Heart right ventricle (tissue), 16 donors: ENCODE measurements at regions not wholly inside any gene's neighbourhood (a gene's known extent, or its start where the extent isn't known, plus 50 kb on each side); places are given as distances from the start of the nearest gene placed in this dataset.

Source experiments
- ATAC-seq, 8 donors: fragments of 200-7000 bp; cut with Tn5 transposase; one replicate each; pipeline ENCODE4 v1.9.1; 2020; ENCODE audit warnings: mild to moderate bottlenecking in 8 of 8, moderate library complexity in 8 of 8, moderate number of reproducible peaks in 1 of 8
- DNase-seq, 2 donors: peaks; one replicate each; pipeline ENCODE4 v3.0.0-alpha.2; 2020
- H3K27ac ChIP-seq, 10 donors: fragments of 200-600 bp; sonication (generic) in 2 of 10; one replicate each; pipeline versions ENCODE4 v1.5.0 to v1.8.0; 2020 to 2022; ENCODE audit warnings: mild to moderate bottlenecking in 3 of 10
- H3K27me3 ChIP-seq, 7 donors: fragments of 200-600 bp; one replicate each; pipeline ENCODE4 v1.8.0; 2021 to 2022; ENCODE audit warnings: mild to moderate bottlenecking in 2 of 7
- H3K36me3 ChIP-seq, 9 donors: fragments of 200-600 bp; sonication (generic) in 1 of 9; one replicate each; pipeline versions ENCODE4 v1.5.0 to v1.8.0; 2020 to 2022; ENCODE audit warnings: mild to moderate bottlenecking in 2 of 9
- H3K4me1 ChIP-seq, 9 donors: fragments of 200-600 bp; sonication (generic) in 1 of 9; one replicate each; pipeline versions ENCODE4 v1.5.0 to v1.8.0; 2020 to 2022; ENCODE audit warnings: mild to moderate bottlenecking in 4 of 9
- H3K4me3 ChIP-seq, 10 donors: fragments of 200-600 bp; sonication (generic) in 2 of 10; one replicate each; pipeline versions ENCODE4 v1.5.0 to v1.8.0; 2020 to 2022; ENCODE audit warnings: mild to moderate bottlenecking in 7 of 10, moderate library complexity in 2 of 10
- H3K9me3 ChIP-seq, 11 donors: fragments of 200-600 bp in 10 of 11; sonication (generic) in 2 of 11; one replicate each; pipeline versions ENCODE4 v1.5.0 to v1.8.0; 2013 to 2022; ENCODE audit warnings: mild to moderate bottlenecking in 2 of 11, control low read depth in 1 of 11, moderate library complexity in 1 of 11
- CTCF ChIP-seq, 9 donors: fragments of 200-600 bp; sonication (generic) in 2 of 9; IDR thresholded peaks; one replicate each; pipeline versions ENCODE4 v1.5.0 to v1.8.0; 2021 to 2022; ENCODE audit warnings: antibody characterized with exemption in 9 of 9, mild to moderate bottlenecking in 5 of 9, moderate library complexity in 1 of 9
- WGBS, 2 donors: extraction: QIAGEN DNeasy Blood & Tissue Kit; methylation state at CpG; one replicate each; pipeline ENCODE4 v1.1.7; 2013; ENCODE audit warnings: inconsistent platforms in 1 of 2; 5-methylcytosine and 5-hydroxymethylcytosine counted together
- intact Hi-C, 10 donors: fragments of 100-400 bp; cut with DNase I; formaldehyde crosslinking; loops; one replicate each; pipeline versions ENCODE4 v1.11.1 to v1.14.2; 2022
- donor health status: Arrhythmogenic right ventricular cardiomyopathy.
- donor health status: ischemic (EF 13 %, LVEDD 7.1; RV severe dilation, severe dysfunction).
- donor health status: healthy with polysubstance abuse.
- donor health status: DM: no; HTN: yes; CAD: no.
- donor health status: DM: no; HTN: no; CAD: no.
- donor health status: ischemic (EF 25% LVEDD 6.9; RV normal size, moderate dysfunction).
- donor health status: ischemic (EF 25% LVEDD 5.7; RV mildly dilated, moderate dysfunction).
- donor health status: healthy.
- donor health status: DM: yes; HTN: yes; CAD: no.
- donor health status: Ischemic cardiomyopathy.
- donor health status: ischemic (EF 35%, LVEDD 5.7; RV mildly dilated, moderate dysfunction).
- donor health status: nonischemic (EF 11% LVEDD 7.7; RV severe dilation, severe dysfunction).
- donor health status: DM: yes; HTN: yes; CAD: no.
- donor health status: PGD.
- donor health status: ischemic (EF 29% LVEDD 5.4; RV normal size, mild dysfunction).
- donor health status: nonischemic (EF 23%, LVEDD 6.1; RV moderate dilation, normal function).

- intact Hi-C loops = loop anchor here in 1 of 10 donors (5.0 kb wide), 1 partner anchor 577 kb away; no protein-coding TSS in a partner anchor
- DNase-seq = no peak
- Histone ChIP-seq H3K27me3 (no peaks in the 10 kb centered on the region), H3K27ac (no peak overlapping the region), H3K9me3 (no peaks in the 10 kb centered on the region), H3K4me3 (no peak overlapping the region), H3K36me3 (no peaks in the 10 kb centered on the region), H3K4me1 (no peaks in the 10 kb centered on the region)
- WGBS, 2 donors = 88 to 92% methylated on average over 3 of the region's 3 CpGs
- no peak for TF ChIP-seq CTCF (IDR thresholded peaks at IDR 0.05)
- no peak for ATAC-seq
Measured at GRCh38 chr5:96134886-96135285, 173.2 kb upstream of the ELL2 start.

GRCh38 chr5:96133341-96134079 is 171.9 kb upstream of the ELL2 start:
- 87 to 89% methylated on average over 6 of the region's 6 CpGs for WGBS, 2 donors
- no peak for TF ChIP-seq CTCF (IDR thresholded peaks at IDR 0.05)
- Histone ChIP-seq H3K4me1 (no peaks in the 10 kb centered on the region), H3K27ac (no peak overlapping the region), H3K36me3 (no peaks in the 10 kb centered on the region), H3K9me3 (no peaks in the 10 kb centered on the region), H3K27me3 (no peaks in the 10 kb centered on the region), H3K4me3 (no peak overlapping the region)
- intact Hi-C loops = loop anchor here in 1 of 10 donors (5.0 kb wide), 1 partner anchor 579 kb away; no protein-coding TSS in a partner anchor
- DNase-seq (no peak), ATAC-seq (no peak)

GRCh38 chr5:96129276-96129675 is 167.6 kb upstream of the ELL2 start:
- H3K27me3 ChIP-seq = no peaks in the 10 kb centered on the region
- H3K27ac ChIP-seq = no peak overlapping the region
- intact Hi-C loops = loop anchor here in 2 of 10 donors (10.0 kb wide), 2 partner anchors 206 to 264 kb away; no protein-coding TSS in a partner anchor
- H3K9me3 ChIP-seq = no peaks in the 10 kb centered on the region
- no peak overlapping the region for H3K4me3 ChIP-seq
- WGBS, 2 donors = 97 to 99% methylated on average over 1 of the region's 1 CpG
- DNase-seq (no peak), ATAC-seq (no peak)
- H3K4me1 ChIP-seq = peaks cover 0 to 29% (median 8%) of the 10 kb centered on the region in 9 donors
- no peak for TF ChIP-seq CTCF (IDR thresholded peaks at IDR 0.05)
- H3K36me3 ChIP-seq = no peaks in the 10 kb centered on the region

GRCh38 chr5:96128204-96128864 is 166.7 kb upstream of the ELL2 start:
- DNase-seq (no peak), ATAC-seq (no peak)
- Histone ChIP-seq H3K4me3 (no peak overlapping the region), H3K27me3 (no peaks in the 10 kb centered on the region), H3K4me1 (peaks cover 0 to 29% (median 8%) of the 10 kb centered on the region in 9 donors), H3K36me3 (no peaks in the 10 kb centered on the region), H3K9me3 (no peaks in the 10 kb centered on the region), H3K27ac (no peak overlapping the region)
- no peak for TF ChIP-seq CTCF (IDR thresholded peaks at IDR 0.05)
- intact Hi-C loops = loop anchor here in 2 of 10 donors (10.0 kb wide), 2 partner anchors 206 to 264 kb away; no protein-coding TSS in a partner anchor
- 77 to 78% methylated on average over 6 of the region's 6 CpGs for WGBS, 2 donors
